ENCODE measurements at regions not wholly inside any gene's neighbourhood (a gene's known extent, or its start where the extent isn't known, plus 50 kb on each side); places are given as distances from the start of the nearest gene placed in this dataset.

DNA sequence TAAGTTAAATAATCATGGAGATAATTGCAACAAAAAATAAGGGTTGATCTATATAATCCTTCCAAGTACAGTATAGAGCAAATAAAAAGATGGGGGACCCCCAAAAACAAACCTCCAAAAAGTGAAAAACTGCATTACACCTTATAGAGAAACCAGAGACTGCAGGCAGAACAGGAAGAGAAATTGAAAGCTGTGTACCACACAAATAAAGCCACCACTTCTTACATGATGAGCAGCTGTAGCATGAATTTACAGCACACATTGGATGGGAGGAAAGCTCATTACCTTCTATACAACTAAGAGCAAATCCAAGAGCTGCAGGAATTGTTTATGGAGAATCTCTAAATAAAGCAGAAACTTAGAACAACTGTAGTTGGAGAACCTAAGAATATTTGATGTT, 152.4 kb upstream of the PDE5A start:
- H3K27ac ChIP-seq (ENCODE audit: control insufficient read depth, insufficient read depth) = no peak overlapping the region
- H3K9ac ChIP-seq (ENCODE audit: control insufficient read depth, insufficient read depth, low read length) = no peak overlapping the region
- no peaks in the 10 kb centered on the region for H3K27me3 ChIP-seq (replicated peaks in 1 of 2; ENCODE audit: control insufficient read depth in 2 of 2, insufficient read depth in 2 of 2, low read length in 1 of 2)
- H2AFZ ChIP-seq (ENCODE audit: control insufficient read depth, low read depth, low read length) = no peak overlapping the region
- ChIA-PET SMC1A (ENCODE audit: uncharacterized antibody, unreplicated experiment) (interaction anchor here (1.8 kb wide), 1 partner anchor 152 kb away, joined by 6 read pairs; the partner anchor contains the start of gene PDE5A), RAD21 (ENCODE audit: unreplicated experiment) (no interaction called here), POLR2A (interaction anchor here (0.6 kb wide), 1 partner anchor 127 kb away, joined by 3 read pairs; no protein-coding TSS in a partner anchor), CTCF (no interaction called here)
- intact Hi-C loops (cut with micrococcal nuclease; ENCODE audit: unreplicated experiment) = no loop called here
- H3K79me2 ChIP-seq (ENCODE audit: control insufficient read depth, insufficient read depth, low read length) = no peaks in the 10 kb centered on the region
- no peak for DNase-seq (ENCODE audit: low read depth, low spot score)
- no peak overlapping the region for H3K4me2 ChIP-seq (ENCODE audit: control insufficient read depth, insufficient read depth)
- FAIRE-seq = no peak
- no peaks in the 10 kb centered on the region for H3K4me1 ChIP-seq (ENCODE audit: control insufficient read depth, insufficient read depth, low read length)
- TF ChIP-seq ZNF24 (IDR thresholded peaks at IDR 0.05) (no peak), YY1 (IDR thresholded peaks at IDR 0.05; ENCODE audit: low read depth, low read length) (no peak), ATF7 (IDR thresholded peaks at IDR 0.05; ENCODE audit: low read depth) (no peak), HDAC2 (IDR thresholded peaks at IDR 0.05) (no peak), JUNB (IDR thresholded peaks at IDR 0.05) (no peak), MEF2A (IDR thresholded peaks at IDR 0.05; ENCODE audit: insufficient read depth, low read depth, low read length) (no peak), PAX8 (IDR thresholded peaks at IDR 0.05) (no peak)
- TF ChIP-seq, protein P1, sequence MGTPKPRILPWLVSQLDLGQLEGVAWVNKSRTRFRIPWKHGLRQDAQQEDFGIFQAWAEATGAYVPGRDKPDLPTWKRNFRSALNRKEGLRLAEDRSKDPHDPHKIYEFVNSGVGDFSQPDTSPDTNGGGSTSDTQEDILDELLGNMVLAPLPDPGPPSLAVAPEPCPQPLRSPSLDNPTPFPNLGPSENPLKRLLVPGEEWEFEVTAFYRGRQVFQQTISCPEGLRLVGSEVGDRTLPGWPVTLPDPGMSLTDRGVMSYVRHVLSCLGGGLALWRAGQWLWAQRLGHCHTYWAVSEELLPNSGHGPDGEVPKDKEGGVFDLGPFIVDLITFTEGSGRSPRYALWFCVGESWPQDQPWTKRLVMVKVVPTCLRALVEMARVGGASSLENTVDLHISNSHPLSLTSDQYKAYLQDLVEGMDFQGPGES (IDR thresholded peaks at IDR 0.05) = no peak
- no peaks in the 10 kb centered on the region for H3K36me3 ChIP-seq (ENCODE audit: control insufficient read depth in 2 of 2, insufficient read depth in 2 of 2, low read length in 1 of 2)
- H3K9me3 ChIP-seq (replicated peaks; ENCODE audit: control insufficient read depth, insufficient read depth, low read length) = no peaks in the 10 kb centered on the region; the same call in 2 of the 3 replicates
- H4K20me1 ChIP-seq (ENCODE audit: control insufficient read depth, insufficient read depth) = no peaks in the 10 kb centered on the region
- H3K4me3 ChIP-seq = no peak overlapping the region
- ATAC-seq = no peak
- in situ Hi-C loops (cut with MboI) = no loop called here
- no TSS peak for BruUV-seq (replicated peaks)

DNA sequence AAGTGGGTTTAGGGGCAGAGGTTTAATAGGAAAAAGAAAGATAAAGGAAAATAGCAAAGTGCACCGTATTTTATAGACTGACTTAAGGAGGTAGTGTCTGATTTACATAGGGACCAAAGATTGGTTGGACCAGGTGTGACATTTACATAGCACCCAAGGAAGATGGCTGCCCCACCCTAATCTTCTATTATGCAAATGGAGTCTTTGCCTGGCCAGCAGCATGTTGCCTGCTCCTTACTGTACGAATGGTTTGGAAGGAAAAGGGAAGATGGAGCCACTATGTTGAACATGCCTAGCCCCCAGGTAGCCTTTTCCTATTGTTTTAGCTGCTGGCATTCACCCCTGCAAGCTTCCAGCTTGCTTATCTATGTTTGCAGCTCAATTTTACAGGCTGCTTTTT, 146.2 kb upstream of the PDE5A start:
- ChIA-PET CTCF (no interaction called here), POLR2A (no interaction called here), SMC1A (ENCODE audit: uncharacterized antibody, unreplicated experiment) (no interaction called here), RAD21 (ENCODE audit: unreplicated experiment) (no interaction called here)
- ATAC-seq (no peak), FAIRE-seq (no peak), DNase-seq (ENCODE audit: low read depth, low spot score) (no peak)
- in situ Hi-C loops (cut with MboI) = no loop called here
- intact Hi-C loops (cut with micrococcal nuclease; ENCODE audit: unreplicated experiment) = no loop called here
- no peaks in the 10 kb centered on the region for H3K36me3 ChIP-seq (ENCODE audit: control insufficient read depth in 2 of 2, insufficient read depth in 2 of 2, low read length in 1 of 2)
- no peaks in the 10 kb centered on the region for H3K4me1 ChIP-seq (ENCODE audit: control insufficient read depth, insufficient read depth, low read length)
- no peaks in the 10 kb centered on the region for H4K20me1 ChIP-seq (ENCODE audit: control insufficient read depth, insufficient read depth)
- BruUV-seq (replicated peaks) = no TSS peak
- H3K9me3 ChIP-seq (replicated peaks; ENCODE audit: control insufficient read depth, insufficient read depth, low read length) = no peaks in the 10 kb centered on the region
- no peak overlapping the region for H3K4me3 ChIP-seq
- H3K27ac ChIP-seq (ENCODE audit: control insufficient read depth, insufficient read depth) = no peak overlapping the region
- no peak overlapping the region for H2AFZ ChIP-seq (ENCODE audit: control insufficient read depth, low read depth, low read length)
- 14% methylated on average over 2 of the region's 2 CpGs for WGBS (ENCODE audit: insufficient coverage, insufficient replicate concordance, low lambda C conversion rate, missing lambda C conversion rate)
- no peaks in the 10 kb centered on the region for H3K27me3 ChIP-seq (replicated peaks in 1 of 2; ENCODE audit: control insufficient read depth in 2 of 2, insufficient read depth in 2 of 2, low read length in 1 of 2)
- no peaks in the 10 kb centered on the region for H3K79me2 ChIP-seq (ENCODE audit: control insufficient read depth, insufficient read depth, low read length)
- no peak overlapping the region for H3K9ac ChIP-seq (ENCODE audit: control insufficient read depth, insufficient read depth, low read length)
- no peak overlapping the region for H3K4me2 ChIP-seq (ENCODE audit: control insufficient read depth, insufficient read depth)
- TF ChIP-seq, protein P2, sequence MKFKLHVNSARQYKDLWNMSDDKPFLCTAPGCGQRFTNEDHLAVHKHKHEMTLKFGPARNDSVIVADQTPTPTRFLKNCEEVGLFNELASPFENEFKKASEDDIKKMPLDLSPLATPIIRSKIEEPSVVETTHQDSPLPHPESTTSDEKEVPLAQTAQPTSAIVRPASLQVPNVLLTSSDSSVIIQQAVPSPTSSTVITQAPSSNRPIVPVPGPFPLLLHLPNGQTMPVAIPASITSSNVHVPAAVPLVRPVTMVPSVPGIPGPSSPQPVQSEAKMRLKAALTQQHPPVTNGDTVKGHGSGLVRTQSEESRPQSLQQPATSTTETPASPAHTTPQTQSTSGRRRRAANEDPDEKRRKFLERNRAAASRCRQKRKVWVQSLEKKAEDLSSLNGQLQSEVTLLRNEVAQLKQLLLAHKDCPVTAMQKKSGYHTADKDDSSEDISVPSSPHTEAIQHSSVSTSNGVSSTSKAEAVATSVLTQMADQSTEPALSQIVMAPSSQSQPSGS (IDR thresholded peaks at IDR 0.05; ENCODE audit: low read length) = no peak
- TF ChIP-seq SUPT20H (IDR thresholded peaks at IDR 0.05; ENCODE audit: borderline replicate concordance, control insufficient read depth, low read depth, low read length) (no peak), PAX5 (IDR thresholded peaks at IDR 0.05; ENCODE audit: borderline replicate concordance, low read depth, low read length) (no peak), IKZF1 (conservative IDR thresholded peaks at IDR 0.05) (no peak)
- TF ChIP-seq, protein P3, sequence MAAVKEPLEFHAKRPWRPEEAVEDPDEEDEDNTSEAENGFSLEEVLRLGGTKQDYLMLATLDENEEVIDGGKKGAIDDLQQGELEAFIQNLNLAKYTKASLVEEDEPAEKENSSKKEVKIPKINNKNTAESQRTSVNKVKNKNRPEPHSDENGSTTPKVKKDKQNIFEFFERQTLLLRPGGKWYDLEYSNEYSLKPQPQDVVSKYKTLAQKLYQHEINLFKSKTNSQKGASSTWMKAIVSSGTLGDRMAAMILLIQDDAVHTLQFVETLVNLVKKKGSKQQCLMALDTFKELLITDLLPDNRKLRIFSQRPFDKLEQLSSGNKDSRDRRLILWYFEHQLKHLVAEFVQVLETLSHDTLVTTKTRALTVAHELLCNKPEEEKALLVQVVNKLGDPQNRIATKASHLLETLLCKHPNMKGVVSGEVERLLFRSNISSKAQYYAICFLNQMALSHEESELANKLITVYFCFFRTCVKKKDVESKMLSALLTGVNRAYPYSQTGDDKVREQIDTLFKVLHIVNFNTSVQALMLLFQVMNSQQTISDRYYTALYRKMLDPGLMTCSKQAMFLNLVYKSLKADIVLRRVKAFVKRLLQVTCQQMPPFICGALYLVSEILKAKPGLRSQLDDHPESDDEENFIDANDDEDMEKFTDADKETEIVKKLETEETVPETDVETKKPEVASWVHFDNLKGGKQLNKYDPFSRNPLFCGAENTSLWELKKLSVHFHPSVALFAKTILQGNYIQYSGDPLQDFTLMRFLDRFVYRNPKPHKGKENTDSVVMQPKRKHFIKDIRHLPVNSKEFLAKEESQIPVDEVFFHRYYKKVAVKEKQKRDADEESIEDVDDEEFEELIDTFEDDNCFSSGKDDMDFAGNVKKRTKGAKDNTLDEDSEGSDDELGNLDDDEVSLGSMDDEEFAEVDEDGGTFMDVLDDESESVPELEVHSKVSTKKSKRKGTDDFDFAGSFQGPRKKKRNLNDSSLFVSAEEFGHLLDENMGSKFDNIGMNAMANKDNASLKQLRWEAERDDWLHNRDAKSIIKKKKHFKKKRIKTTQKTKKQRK (IDR thresholded peaks at IDR 0.05; ENCODE audit: low read depth, low read length) = no peak
- TF ChIP-seq, protein P4, sequence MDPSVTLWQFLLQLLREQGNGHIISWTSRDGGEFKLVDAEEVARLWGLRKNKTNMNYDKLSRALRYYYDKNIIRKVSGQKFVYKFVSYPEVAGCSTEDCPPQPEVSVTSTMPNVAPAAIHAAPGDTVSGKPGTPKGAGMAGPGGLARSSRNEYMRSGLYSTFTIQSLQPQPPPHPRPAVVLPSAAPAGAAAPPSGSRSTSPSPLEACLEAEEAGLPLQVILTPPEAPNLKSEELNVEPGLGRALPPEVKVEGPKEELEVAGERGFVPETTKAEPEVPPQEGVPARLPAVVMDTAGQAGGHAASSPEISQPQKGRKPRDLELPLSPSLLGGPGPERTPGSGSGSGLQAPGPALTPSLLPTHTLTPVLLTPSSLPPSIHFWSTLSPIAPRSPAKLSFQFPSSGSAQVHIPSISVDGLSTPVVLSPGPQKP (IDR thresholded peaks at IDR 0.05; ENCODE audit: low read depth, low read length) = no peak

All from GM12878 (cell line).